ENCODE measurements at regions not wholly inside any gene's neighbourhood (a gene's known extent, or its start where the extent isn't known, plus 50 kb on each side); places are given as distances from the start of the nearest gene placed in this dataset.
A peak's percentile ranks its signal among the peaks of the same experiment; 100 is the strongest.

GRCh38 chr16:89040391-89040790 lies 53.3 kb upstream of the ACSF3 start:
- H3K4me1 ChIP-seq (ENCODE audit: control insufficient read depth, low read length) = peaks cover 87% of the 10 kb centered on the region
- no peaks in the 10 kb centered on the region for H3K9me3 ChIP-seq (ENCODE audit: control insufficient read depth, insufficient read depth, low read length)
- H3K36me3 ChIP-seq (ENCODE audit: control insufficient read depth, low read length) = no peaks in the 10 kb centered on the region; the same call in 1 of the 2 replicates
- no peaks in the 10 kb centered on the region for H3K9me2 ChIP-seq (replicated peaks; ENCODE audit: control insufficient read depth, low read length)
- TF ChIP-seq CTCF (IDR thresholded peaks at IDR 0.05; ENCODE audit: low read depth, low read length, poor library complexity, severe bottlenecking) (no peak), EZH2phosphoT487 (IDR thresholded peaks at IDR 0.05; ENCODE audit: borderline replicate concordance, low read length) (no peak)
- H3K4me3 ChIP-seq (ENCODE audit: low read length) = peak overlapping the region; percentile 50
- H3K4me2 ChIP-seq (ENCODE audit: low read length) = peak overlapping the region; percentile 87
- H3K27me3 ChIP-seq (ENCODE audit: control insufficient read depth, low read length) = no peaks in the 10 kb centered on the region
- H4K20me1 ChIP-seq (ENCODE audit: control insufficient read depth, insufficient read depth, low read depth, low read length) = no peaks in the 10 kb centered on the region
- peak overlapping the region; percentile 99 for H3K27ac ChIP-seq (ENCODE audit: low read depth, low read length)
- peaks cover 6% of the 10 kb centered on the region; the same call in 1 of the 2 replicates for H3K79me2 ChIP-seq (ENCODE audit: control insufficient read depth, low read length)
- peaks cover 7% of the 10 kb centered on the region; the same call in 1 of the 2 replicates for H3F3A ChIP-seq (ENCODE audit: control insufficient read depth, insufficient read depth)

GRCh38 chr16:89040861-89041570 lies 52.6 kb upstream of the ACSF3 start:
- no peaks in the 10 kb centered on the region for H3K27me3 ChIP-seq (ENCODE audit: control insufficient read depth, low read length)
- H3F3A ChIP-seq (ENCODE audit: control insufficient read depth, insufficient read depth) = peaks cover 7% of the 10 kb centered on the region; the same call in 1 of the 2 replicates
- peaks cover 5% of the 10 kb centered on the region for H3K36me3 ChIP-seq (ENCODE audit: control insufficient read depth, low read length)
- peak overlapping the region; percentile 99 for H3K27ac ChIP-seq (ENCODE audit: low read depth, low read length)
- no peaks in the 10 kb centered on the region for H4K20me1 ChIP-seq (ENCODE audit: control insufficient read depth, insufficient read depth, low read depth, low read length)
- H3K4me3 ChIP-seq (ENCODE audit: low read length) = peak overlapping the region; percentile 50
- H3K4me2 ChIP-seq (ENCODE audit: low read length) = peak overlapping the region; percentile 87
- TF ChIP-seq EZH2phosphoT487 (IDR thresholded peaks at IDR 0.05; ENCODE audit: borderline replicate concordance, low read length) (no peak), CTCF (IDR thresholded peaks at IDR 0.05; ENCODE audit: low read depth, low read length, poor library complexity, severe bottlenecking) (no peak)
- no peaks in the 10 kb centered on the region for H3K9me2 ChIP-seq (replicated peaks; ENCODE audit: control insufficient read depth, low read length)
- peaks cover 8% of the 10 kb centered on the region; the same call in 1 of the 2 replicates for H3K79me2 ChIP-seq (ENCODE audit: control insufficient read depth, low read length)
- no peaks in the 10 kb centered on the region for H3K9me3 ChIP-seq (ENCODE audit: control insufficient read depth, insufficient read depth, low read length)
- H3K4me1 ChIP-seq (ENCODE audit: control insufficient read depth, low read length) = peaks cover 85% of the 10 kb centered on the region

GRCh38 chr16:89041571-89042481 lies 51.8 kb upstream of the ACSF3 start:
- Histone ChIP-seq H3K9me3 (ENCODE audit: control insufficient read depth, insufficient read depth, low read length) (no peaks in the 10 kb centered on the region), H3K36me3 (ENCODE audit: control insufficient read depth, low read length) (peaks cover 6% of the 10 kb centered on the region), H3K79me2 (ENCODE audit: control insufficient read depth, low read length) (peaks cover 8% of the 10 kb centered on the region; the same call in 1 of the 2 replicates), H3F3A (ENCODE audit: control insufficient read depth, insufficient read depth) (peaks cover 7% of the 10 kb centered on the region; the same call in 1 of the 2 replicates), H3K27ac (ENCODE audit: low read depth, low read length) (no peak overlapping the region), H3K4me1 (ENCODE audit: control insufficient read depth, low read length) (peaks cover 84% of the 10 kb centered on the region), H3K9me2 (replicated peaks; ENCODE audit: control insufficient read depth, low read length) (no peaks in the 10 kb centered on the region), H3K27me3 (ENCODE audit: control insufficient read depth, low read length) (no peaks in the 10 kb centered on the region), H4K20me1 (ENCODE audit: control insufficient read depth, insufficient read depth, low read depth, low read length) (no peaks in the 10 kb centered on the region), H3K4me3 (ENCODE audit: low read length) (no peak overlapping the region), H3K4me2 (ENCODE audit: low read length) (no peak overlapping the region)
- TF ChIP-seq CTCF (IDR thresholded peaks at IDR 0.05; ENCODE audit: low read depth, low read length, poor library complexity, severe bottlenecking) (no peak), EZH2phosphoT487 (IDR thresholded peaks at IDR 0.05; ENCODE audit: borderline replicate concordance, low read length) (no peak)

Data from DOHH2 (cell line).